GM12875 (cell line): ENCODE measurements at regions not wholly inside any gene's neighbourhood (a gene's known extent, or its start where the extent isn't known, plus 50 kb on each side); places are given as distances from the start of the nearest gene placed in this dataset.

ENCODE experiments used
- H3K4me3 ChIP-seq: one replicate; pipeline ENCODE4 v1.5.1; 2011; ENCODE audit warnings: low read depth, low read length, control low read depth
- CTCF ChIP-seq: IDR thresholded peaks from 2 replicates; pipeline ENCODE4 v1.5.1; 2011; ENCODE audit warnings: low read depth, mild to moderate bottlenecking, control low read depth, inconsistent platforms, low read length, moderate library complexity, borderline replicate concordance; ENCODE audit not compliant: insufficient read depth

- no peak overlapping the region for H3K4me3 ChIP-seq
- no peak for TF ChIP-seq CTCF
Measured at GRCh38 chr3:4060064-4060463, 243.1 kb upstream of the SETMAR start.

- no peak overlapping the region for H3K4me3 ChIP-seq
- no peak for TF ChIP-seq CTCF
Measured at GRCh38 chr3:4060603-4061002, 242.6 kb upstream of the SETMAR start.

- TF ChIP-seq CTCF = no peak
- H3K4me3 ChIP-seq = no peak overlapping the region
Measured at GRCh38 chr3:4061195-4061594, 242.0 kb upstream of the SETMAR start.

- H3K4me3 ChIP-seq = no peak overlapping the region
- no peak for TF ChIP-seq CTCF
Measured at GRCh38 chr3:4061783-4062360, 241.3 kb upstream of the SETMAR start.

GRCh38 chr3:4062621-4063020, 240.5 kb upstream of the SETMAR start:
- H3K4me3 ChIP-seq = no peak overlapping the region
- no peak for TF ChIP-seq CTCF

- TF ChIP-seq CTCF = no peak
- no peak overlapping the region for H3K4me3 ChIP-seq
Measured at GRCh38 chr3:4063916-4064574, 239.1 kb upstream of the SETMAR start.

GRCh38 chr3:4065085-4065484, 238.1 kb upstream of the SETMAR start:
- H3K4me3 ChIP-seq = no peak overlapping the region
- TF ChIP-seq CTCF = no peak
